ENCODE measurements at regions not wholly inside any gene's neighbourhood (a gene's known extent, or its start where the extent isn't known, plus 50 kb on each side); places are given as distances from the start of the nearest gene placed in this dataset.
A peak's percentile ranks its signal among the peaks of the same experiment; 100 is the strongest.

GRCh38 chr15:93954985-93955571 lies 276.3 kb upstream of the MCTP2 start:
- no peaks in the 10 kb centered on the region for H3K9me3 ChIP-seq (ENCODE audit: low read depth)
- peaks cover 3% of the 10 kb centered on the region for H3K27me3 ChIP-seq
- no peaks in the 10 kb centered on the region for H3K79me2 ChIP-seq
- no peak overlapping the region for H2AFZ ChIP-seq
- no peak for TF ChIP-seq EZH2 (IDR thresholded peaks at IDR 0.05; ENCODE audit: borderline replicate concordance)
- no peak for TF ChIP-seq CTCF (IDR thresholded peaks at IDR 0.05; ENCODE audit: poor library complexity)
- H3K36me3 ChIP-seq (replicated peaks; ENCODE audit: insufficient read depth, low read depth) = no peaks in the 10 kb centered on the region
- H4K20me1 ChIP-seq (ENCODE audit: insufficient read depth, poor library complexity, severe bottlenecking) = no peaks in the 10 kb centered on the region
- WGBS (ENCODE audit: low lambda C conversion rate, missing lambda C conversion rate) = 14% methylated on average over 8 of the region's 8 CpGs
- H3K4me2 ChIP-seq = no peak overlapping the region
- no peak overlapping the region for H3K4me3 ChIP-seq
- peak; percentile 32 for DNase-seq (ENCODE audit: low spot score)
- no peaks in the 10 kb centered on the region for H3K4me1 ChIP-seq (ENCODE audit: insufficient read depth)
- H3K9me2 ChIP-seq (replicated peaks; ENCODE audit: insufficient read depth) = no peaks in the 10 kb centered on the region
- peak overlapping the region; percentile 20 for H3K27ac ChIP-seq

GRCh38 chr15:93948726-93949125 lies 282.6 kb upstream of the MCTP2 start:
- Histone ChIP-seq H3K36me3 (replicated peaks; ENCODE audit: insufficient read depth, low read depth) (no peaks in the 10 kb centered on the region), H2AFZ (no peak overlapping the region), H3K4me3 (no peak overlapping the region), H3K4me2 (peak overlapping the region; percentile 26), H3K4me1 (ENCODE audit: insufficient read depth) (no peaks in the 10 kb centered on the region), H4K20me1 (ENCODE audit: insufficient read depth, poor library complexity, severe bottlenecking) (no peaks in the 10 kb centered on the region), H3K9me3 (ENCODE audit: low read depth) (no peaks in the 10 kb centered on the region), H3K27me3 (peaks cover 3% of the 10 kb centered on the region), H3K27ac (no peak overlapping the region), H3K9me2 (replicated peaks; ENCODE audit: insufficient read depth) (no peaks in the 10 kb centered on the region), H3K79me2 (no peaks in the 10 kb centered on the region)
- TF ChIP-seq EZH2 (IDR thresholded peaks at IDR 0.05; ENCODE audit: borderline replicate concordance) (no peak), CTCF (IDR thresholded peaks at IDR 0.05; ENCODE audit: poor library complexity) (no peak), EZH2phosphoT487 (IDR thresholded peaks at IDR 0.05; ENCODE audit: low read depth, severe bottlenecking, unreplicated experiment) (no peak)
- no peak for DNase-seq (ENCODE audit: low spot score)
- WGBS (ENCODE audit: low lambda C conversion rate, missing lambda C conversion rate) = 24% methylated on average over 8 of the region's 8 CpGs

- no peak overlapping the region for H3K4me2 ChIP-seq
- H3K4me3 ChIP-seq = no peak overlapping the region
- no peaks in the 10 kb centered on the region for H3K4me1 ChIP-seq (ENCODE audit: insufficient read depth)
- no peaks in the 10 kb centered on the region for H3K9me3 ChIP-seq (ENCODE audit: low read depth)
- H3K27ac ChIP-seq = peak overlapping the region; percentile 62
- H4K20me1 ChIP-seq (ENCODE audit: insufficient read depth, poor library complexity, severe bottlenecking) = no peaks in the 10 kb centered on the region
- WGBS (ENCODE audit: low lambda C conversion rate, missing lambda C conversion rate) = 31% methylated on average over 4 of the region's 4 CpGs
- no peaks in the 10 kb centered on the region for H3K9me2 ChIP-seq (replicated peaks; ENCODE audit: insufficient read depth)
- no peaks in the 10 kb centered on the region for H3K27me3 ChIP-seq
- H3K79me2 ChIP-seq = no peaks in the 10 kb centered on the region
- peak; percentile 13 for DNase-seq (ENCODE audit: low spot score)
- H2AFZ ChIP-seq = no peak overlapping the region
- TF ChIP-seq EZH2 (IDR thresholded peaks at IDR 0.05; ENCODE audit: borderline replicate concordance) (no peak), EZH2phosphoT487 (IDR thresholded peaks at IDR 0.05; ENCODE audit: low read depth, severe bottlenecking, unreplicated experiment) (no peak), CTCF (IDR thresholded peaks at IDR 0.05; ENCODE audit: poor library complexity) (no peak)
- no peaks in the 10 kb centered on the region for H3K36me3 ChIP-seq (replicated peaks; ENCODE audit: insufficient read depth, low read depth)
Observed at GRCh38 chr15:93943586-93943985, 287.8 kb upstream of the MCTP2 start.

GRCh38 chr15:93942269-93942694 lies 289.1 kb upstream of the MCTP2 start:
- H3K4me3 ChIP-seq = no peak overlapping the region
- DNase-seq (ENCODE audit: low spot score) = no peak
- no peak overlapping the region for H3K27ac ChIP-seq
- H2AFZ ChIP-seq = no peak overlapping the region
- H3K4me2 ChIP-seq = no peak overlapping the region
- H3K9me2 ChIP-seq (replicated peaks; ENCODE audit: insufficient read depth) = no peaks in the 10 kb centered on the region
- TF ChIP-seq CTCF (IDR thresholded peaks at IDR 0.05; ENCODE audit: poor library complexity) = no peak
- TF ChIP-seq EZH2 (IDR thresholded peaks at IDR 0.05; ENCODE audit: borderline replicate concordance) = no peak
- no peak for TF ChIP-seq EZH2phosphoT487 (IDR thresholded peaks at IDR 0.05; ENCODE audit: low read depth, severe bottlenecking, unreplicated experiment)
- no peaks in the 10 kb centered on the region for H3K9me3 ChIP-seq (ENCODE audit: low read depth)
- no peaks in the 10 kb centered on the region for H3K4me1 ChIP-seq (ENCODE audit: insufficient read depth)
- H3K79me2 ChIP-seq = no peaks in the 10 kb centered on the region
- 49% methylated on average over 2 of the region's 2 CpGs for WGBS (ENCODE audit: low lambda C conversion rate, missing lambda C conversion rate)
- no peaks in the 10 kb centered on the region for H3K36me3 ChIP-seq (replicated peaks; ENCODE audit: insufficient read depth, low read depth)
- H3K27me3 ChIP-seq = peaks cover 2% of the 10 kb centered on the region
- H4K20me1 ChIP-seq (ENCODE audit: insufficient read depth, poor library complexity, severe bottlenecking) = no peaks in the 10 kb centered on the region

Measured in hepatocyte (in vitro differentiated cells).